Uterus (tissue), 3 donors: ENCODE measurements at regions not wholly inside any gene's neighbourhood (a gene's known extent, or its start where the extent isn't known, plus 50 kb on each side); places are given as distances from the start of the nearest gene placed in this dataset.

ENCODE experiments used
- DNase-seq, 2 donors: peaks; one replicate each; pipeline ENCODE4 v3.0.0-alpha.2; 2019 to 2020
- H3K27ac ChIP-seq, 2 donors: fragments of 200-600 bp; sonication (generic); 1 replicate in 1 of 2; 2 replicates in 1 of 2; pipeline ENCODE4 v1.5.1; 2016 to 2018
- H3K27me3 ChIP-seq, 2 donors: fragments of 200-600 bp; sonication (generic); one replicate each; pipeline ENCODE4 v1.5.1; 2018 to 2019; ENCODE audit warnings: control low read depth in 1 of 2
- H3K36me3 ChIP-seq, 2 donors: fragments of 200-600 bp; sonication (generic); one replicate each; pipeline ENCODE4 v1.5.1; 2019; ENCODE audit warnings: control low read depth in 1 of 2
- H3K4me1 ChIP-seq, 2 donors: fragments of 200-600 bp; sonication (generic); one replicate each; pipeline ENCODE4 v1.5.1; 2018 to 2019; ENCODE audit warnings: control low read depth in 1 of 2
- H3K4me3 ChIP-seq, 2 donors: fragments of 200-600 bp; sonication (generic); 1 replicate in 1 of 2; 2 replicates in 1 of 2; pipeline ENCODE4 v1.5.1; 2018 to 2019; ENCODE audit warnings: mild to moderate bottlenecking in 1 of 2
- H3K9me3 ChIP-seq, 2 donors: fragments of 200-600 bp; sonication (generic); one replicate each; pipeline ENCODE4 v1.5.1; 2019; ENCODE audit warnings: control low read depth in 1 of 2
- CTCF ChIP-seq, 4 experiments: fragments of 200-600 bp in 2 of 4; fragments of 450-650 bp in 2 of 4; sonication (generic) in 2 of 4; IDR thresholded peaks; one replicate each; pipeline ENCODE4 v1.5.1; 2016 to 2019; ENCODE audit warnings: antibody characterized with exemption in 4 of 4, mild to moderate bottlenecking in 2 of 4, moderate library complexity in 1 of 4
- POLR2A ChIP-seq, 2 donors: fragments of 450-650 bp; IDR thresholded peaks; one replicate each; pipeline ENCODE4 v1.6.1; 2016; ENCODE audit warnings: antibody characterized with exemption in 2 of 2, mild to moderate bottlenecking in 1 of 2, moderate library complexity in 1 of 2
- intact Hi-C: fragments of 100-400 bp; cut with DNase I; formaldehyde crosslinking; loops from one replicate; pipeline ENCODE4 v1.15.1; 2023; ENCODE audit warnings: low total_unique reads
- donor health status: DM: yes; HTN: yes; CAD: no.

GRCh38 chr10:52525761-52526160, 211.7 kb downstream of the DKK1 start:
- Histone ChIP-seq H3K36me3 (no peaks in the 10 kb centered on the region), H3K4me3 (no peak overlapping the region), H3K4me1 (no peaks in the 10 kb centered on the region), H3K27me3 (peaks cover 0 to 4% of the 10 kb centered on the region in 2 donors), H3K27ac (no peak overlapping the region), H3K9me3 (no peaks in the 10 kb centered on the region)
- TF ChIP-seq POLR2A (IDR thresholded peaks at IDR 0.05) (no peak), CTCF (IDR thresholded peaks at IDR 0.05) (no peak)
- DNase-seq, result no peak
- intact Hi-C loops, result no loop called here

- DNase-seq, result no peak
- no peak overlapping the region for H3K27ac ChIP-seq
- no peaks in the 10 kb centered on the region for H3K36me3 ChIP-seq
- H3K9me3 ChIP-seq, result no peaks in the 10 kb centered on the region
- intact Hi-C loops, result no loop called here
- no peaks in the 10 kb centered on the region for H3K4me1 ChIP-seq
- H3K27me3 ChIP-seq, result peaks cover 0 to 4% of the 10 kb centered on the region in 2 donors
- no peak for TF ChIP-seq POLR2A (IDR thresholded peaks at IDR 0.05)
- no peak for TF ChIP-seq CTCF (IDR thresholded peaks at IDR 0.05)
- H3K4me3 ChIP-seq, result no peak overlapping the region
Observed at GRCh38 chr10:52526251-52526823, 212.3 kb downstream of the DKK1 start.

- H3K36me3 ChIP-seq, result no peaks in the 10 kb centered on the region
- no peak overlapping the region for H3K4me3 ChIP-seq
- H3K4me1 ChIP-seq, result no peaks in the 10 kb centered on the region
- H3K27me3 ChIP-seq, result no peaks in the 10 kb centered on the region
- no peak overlapping the region for H3K27ac ChIP-seq
- H3K9me3 ChIP-seq, result no peaks in the 10 kb centered on the region
- intact Hi-C loops, result no loop called here
- TF ChIP-seq CTCF (IDR thresholded peaks at IDR 0.05) (no peak), POLR2A (IDR thresholded peaks at IDR 0.05) (no peak)
- no peak for DNase-seq
Observed at GRCh38 chr10:52532650-52533290, 218.7 kb downstream of the DKK1 start.

- Histone ChIP-seq H3K27ac (no peak overlapping the region), H3K36me3 (no peaks in the 10 kb centered on the region), H3K27me3 (no peaks in the 10 kb centered on the region), H3K9me3 (no peaks in the 10 kb centered on the region), H3K4me1 (no peaks in the 10 kb centered on the region), H3K4me3 (no peak overlapping the region)
- TF ChIP-seq POLR2A (IDR thresholded peaks at IDR 0.05) (no peak), CTCF (IDR thresholded peaks at IDR 0.05) (no peak)
- DNase-seq, result no peak
- intact Hi-C loops, result no loop called here
Observed at GRCh38 chr10:52533986-52534385, 219.9 kb downstream of the DKK1 start.

- DNase-seq, result no peak
- Histone ChIP-seq H3K27me3 (no peaks in the 10 kb centered on the region), H3K36me3 (no peaks in the 10 kb centered on the region), H3K4me3 (no peak overlapping the region), H3K9me3 (no peaks in the 10 kb centered on the region), H3K4me1 (no peaks in the 10 kb centered on the region), H3K27ac (no peak overlapping the region)
- TF ChIP-seq CTCF (IDR thresholded peaks at IDR 0.05), result no peak
- intact Hi-C loops, result no loop called here
Observed at GRCh38 chr10:52539463-52539862, 225.4 kb downstream of the DKK1 start.
